ENCODE measurements at regions not wholly inside any gene's neighbourhood (a gene's known extent, or its start where the extent isn't known, plus 50 kb on each side); places are given as distances from the start of the nearest gene placed in this dataset.

- TF ChIP-seq CTCF (IDR thresholded peaks at IDR 0.05; ENCODE audit: insufficient read depth, low read length): no peak
- no peak for TF ChIP-seq POLR2AphosphoS5 (IDR thresholded peaks at IDR 0.05; ENCODE audit: low read depth)
- TF ChIP-seq GABPA (IDR thresholded peaks at IDR 0.05; ENCODE audit: low read depth): no peak
- TF ChIP-seq SPI1 (IDR thresholded peaks at IDR 0.05; ENCODE audit: borderline replicate concordance, low read depth): no peak
- no peak for TF ChIP-seq REST (IDR thresholded peaks at IDR 0.05; ENCODE audit: insufficient replicate concordance, low read depth)
These were observed 179.0 kb upstream of the KRR1 start for GRCh38 chr12:75690296-75690955.
